Peyer's patch (tissue), 4 donors: ENCODE measurements at regions not wholly inside any gene's neighbourhood (a gene's known extent, or its start where the extent isn't known, plus 50 kb on each side); places are given as distances from the start of the nearest gene placed in this dataset.

Source experiments
- CTCF ChIP-seq, 6 experiments: fragments of 450-650 bp in 4 of 6; fragments of 200-600 bp in 2 of 6; sonication (generic) in 1 of 6; IDR thresholded peaks; one replicate each; pipeline ENCODE4 v1.5.1; 2017 to 2019; ENCODE audit warnings: antibody characterized with exemption in 6 of 6, mild to moderate bottlenecking in 3 of 6, moderate library complexity in 1 of 6
- POLR2A ChIP-seq, 2 donors: fragments of 450-650 bp; IDR thresholded peaks; one replicate each; pipeline ENCODE4 v1.5.1; 2017; ENCODE audit warnings: antibody characterized with exemption in 2 of 2, mild to moderate bottlenecking in 2 of 2, moderate library complexity in 2 of 2

- TF ChIP-seq CTCF (IDR thresholded peaks at IDR 0.05) (no peak), POLR2A (IDR thresholded peaks at IDR 0.05) (no peak)
These were observed 417.6 kb downstream of the NPHP4 start for GRCh38 chr1:5574641-5575040.
